Gastrocnemius medialis (tissue), 4 donors: ENCODE measurements at regions not wholly inside any gene's neighbourhood (a gene's known extent, or its start where the extent isn't known, plus 50 kb on each side); places are given as distances from the start of the nearest gene placed in this dataset.

Source experiments
- POLR2A ChIP-seq, 2 donors: fragments of 450-650 bp; IDR thresholded peaks; one replicate each; pipeline ENCODE4 v1.6.1; 2017; ENCODE audit warnings: antibody characterized with exemption in 2 of 2, mild to moderate bottlenecking in 2 of 2, moderate library complexity in 2 of 2
- TF ChIP-seq, protein P1 (sequence below), 5 experiments: fragments of 450-650 bp in 3 of 5; fragments of 200-600 bp in 2 of 5; sonication (generic) in 2 of 5; IDR thresholded peaks in 4 of 5; conservative IDR thresholded peaks in 1 of 5; 1 replicate in 4 of 5; 2 replicates in 1 of 5; pipeline ENCODE4 v1.5.1; 2016 to 2019; ENCODE audit warnings: antibody characterized with exemption in 5 of 5, mild to moderate bottlenecking in 3 of 5, moderate library complexity in 3 of 5

DNA sequence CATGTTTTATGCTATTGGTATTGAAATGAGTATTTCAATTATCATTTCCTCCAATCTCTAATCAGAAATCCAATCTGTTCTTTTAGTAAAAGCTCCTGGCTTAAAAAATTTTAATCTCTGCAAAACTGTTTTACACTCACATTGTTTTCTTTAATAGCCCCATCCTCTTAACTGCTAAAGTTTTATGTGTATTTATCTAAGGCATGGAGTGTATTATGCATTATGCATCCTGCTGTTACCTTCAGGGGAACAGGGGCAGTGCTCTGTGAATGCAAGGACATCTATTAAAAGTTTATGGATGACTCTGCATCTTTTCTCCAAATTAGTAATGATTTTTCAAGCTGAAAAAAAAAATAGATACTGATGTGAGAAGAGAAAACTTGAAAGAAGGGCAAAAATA is 1261.6 kb upstream of the NXPH2 start:
- TF ChIP-seq, protein P1, sequence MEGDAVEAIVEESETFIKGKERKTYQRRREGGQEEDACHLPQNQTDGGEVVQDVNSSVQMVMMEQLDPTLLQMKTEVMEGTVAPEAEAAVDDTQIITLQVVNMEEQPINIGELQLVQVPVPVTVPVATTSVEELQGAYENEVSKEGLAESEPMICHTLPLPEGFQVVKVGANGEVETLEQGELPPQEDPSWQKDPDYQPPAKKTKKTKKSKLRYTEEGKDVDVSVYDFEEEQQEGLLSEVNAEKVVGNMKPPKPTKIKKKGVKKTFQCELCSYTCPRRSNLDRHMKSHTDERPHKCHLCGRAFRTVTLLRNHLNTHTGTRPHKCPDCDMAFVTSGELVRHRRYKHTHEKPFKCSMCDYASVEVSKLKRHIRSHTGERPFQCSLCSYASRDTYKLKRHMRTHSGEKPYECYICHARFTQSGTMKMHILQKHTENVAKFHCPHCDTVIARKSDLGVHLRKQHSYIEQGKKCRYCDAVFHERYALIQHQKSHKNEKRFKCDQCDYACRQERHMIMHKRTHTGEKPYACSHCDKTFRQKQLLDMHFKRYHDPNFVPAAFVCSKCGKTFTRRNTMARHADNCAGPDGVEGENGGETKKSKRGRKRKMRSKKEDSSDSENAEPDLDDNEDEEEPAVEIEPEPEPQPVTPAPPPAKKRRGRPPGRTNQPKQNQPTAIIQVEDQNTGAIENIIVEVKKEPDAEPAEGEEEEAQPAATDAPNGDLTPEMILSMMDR (IDR thresholded peaks at IDR 0.05 in 4 of 5, conservative IDR thresholded peaks at IDR 0.05 in 1 of 5), result no peak
- TF ChIP-seq POLR2A (IDR thresholded peaks at IDR 0.05), result no peak
